Skeletal muscle satellite cell (primary cell): ENCODE measurements at regions not wholly inside any gene's neighbourhood (a gene's known extent, or its start where the extent isn't known, plus 50 kb on each side); places are given as distances from the start of the nearest gene placed in this dataset.
"Not testable (repeated sequence)": the region's sequence is repeated elsewhere in the genome, so short reads cannot be mapped to it uniquely, and the experiment has no call there.

ENCODE experiments used
- H3K27me3 ChIP-seq: 2 replicates; pipeline ENCODE4 v1.7.0; 2013; ENCODE audit warnings: low read length; ENCODE audit not compliant: control insufficient read depth, insufficient read depth
- H3K36me3 ChIP-seq: 2 replicates; pipeline ENCODE4 v1.7.0; 2013; ENCODE audit warnings: mild to moderate bottlenecking, control low read depth, low read length; ENCODE audit not compliant: insufficient read depth
- H3K4me1 ChIP-seq: 2 replicates; pipeline ENCODE4 v1.7.0; 2013; ENCODE audit warnings: low read length; ENCODE audit not compliant: control insufficient read depth, insufficient read depth
- H3K4me2 ChIP-seq: 2 replicates; pipeline ENCODE4 v1.7.0; 2013; ENCODE audit warnings: mild to moderate bottlenecking, low read length
- H3K4me3 ChIP-seq: 2 replicates; pipeline ENCODE4 v1.7.0; 2013; ENCODE audit warnings: low read length
- H3K9ac ChIP-seq: 2 replicates; pipeline ENCODE4 v1.7.0; 2013; ENCODE audit warnings: mild to moderate bottlenecking, low read depth, low read length, moderate library complexity
- H3K9me3 ChIP-seq: replicated peaks from 2 replicates; pipeline ENCODE4 v1.7.0; 2013; ENCODE audit warnings: mild to moderate bottlenecking, control low read depth, low read length

DNA sequence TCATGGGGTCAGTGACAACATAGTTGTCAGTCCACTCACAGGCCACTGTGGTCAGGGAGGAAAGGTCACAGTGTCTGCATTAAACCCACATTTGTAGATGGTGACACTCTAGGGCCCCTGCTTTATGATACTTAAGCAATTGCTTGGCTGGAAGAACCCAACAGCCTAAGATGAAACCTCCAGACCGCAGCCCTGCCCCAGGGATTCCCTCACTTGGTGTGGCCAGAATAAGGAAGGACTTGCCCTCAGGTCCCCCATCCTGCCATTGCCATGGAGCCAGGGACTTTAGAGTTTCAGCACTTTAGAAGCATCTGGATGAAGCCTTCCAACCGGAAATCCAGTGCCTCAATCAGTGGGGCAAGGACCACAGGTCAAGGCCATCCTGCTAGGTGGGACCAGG lies 63.9 kb upstream of the LAPTM4A start:
- Histone ChIP-seq H3K4me2 (no peak overlapping the region), H3K9ac (no peak overlapping the region), H3K27me3 (peaks cover 3% of the 10 kb centered on the region), H3K4me1 (no peaks in the 10 kb centered on the region), H3K4me3 (no peak overlapping the region), H3K9me3 (no peaks in the 10 kb centered on the region), H3K36me3 (no peaks in the 10 kb centered on the region)

GRCh38 chr2:20113986-20114938 lies 62.8 kb upstream of the LAPTM4A start:
- Histone ChIP-seq H3K9me3 (no peaks in the 10 kb centered on the region), H3K4me2 (no peak overlapping the region), H3K9ac (no peak overlapping the region), H3K27me3 (peaks cover 4% of the 10 kb centered on the region), H3K4me3 (no peak overlapping the region), H3K4me1 (no peaks in the 10 kb centered on the region), H3K36me3 (no peaks in the 10 kb centered on the region)

- H3K27me3 ChIP-seq, result peaks cover 4% of the 10 kb centered on the region
- H3K4me2 ChIP-seq, result no peak overlapping the region
- no peak overlapping the region for H3K9ac ChIP-seq
- H3K36me3 ChIP-seq, result no peaks in the 10 kb centered on the region
- no peak overlapping the region for H3K4me3 ChIP-seq
- no peaks in the 10 kb centered on the region for H3K9me3 ChIP-seq
- no peaks in the 10 kb centered on the region for H3K4me1 ChIP-seq
These were observed 61.8 kb upstream of the LAPTM4A start for GRCh38 chr2:20113004-20113796.

GRCh38 chr2:20112361-20112760 lies 60.9 kb upstream of the LAPTM4A start:
- H3K27me3 ChIP-seq, H3K9ac ChIP-seq, H3K4me3 ChIP-seq, H3K4me1 ChIP-seq, H3K4me2 ChIP-seq, H3K9me3 ChIP-seq, H3K36me3 ChIP-seq: not testable (repeated sequence)

DNA sequence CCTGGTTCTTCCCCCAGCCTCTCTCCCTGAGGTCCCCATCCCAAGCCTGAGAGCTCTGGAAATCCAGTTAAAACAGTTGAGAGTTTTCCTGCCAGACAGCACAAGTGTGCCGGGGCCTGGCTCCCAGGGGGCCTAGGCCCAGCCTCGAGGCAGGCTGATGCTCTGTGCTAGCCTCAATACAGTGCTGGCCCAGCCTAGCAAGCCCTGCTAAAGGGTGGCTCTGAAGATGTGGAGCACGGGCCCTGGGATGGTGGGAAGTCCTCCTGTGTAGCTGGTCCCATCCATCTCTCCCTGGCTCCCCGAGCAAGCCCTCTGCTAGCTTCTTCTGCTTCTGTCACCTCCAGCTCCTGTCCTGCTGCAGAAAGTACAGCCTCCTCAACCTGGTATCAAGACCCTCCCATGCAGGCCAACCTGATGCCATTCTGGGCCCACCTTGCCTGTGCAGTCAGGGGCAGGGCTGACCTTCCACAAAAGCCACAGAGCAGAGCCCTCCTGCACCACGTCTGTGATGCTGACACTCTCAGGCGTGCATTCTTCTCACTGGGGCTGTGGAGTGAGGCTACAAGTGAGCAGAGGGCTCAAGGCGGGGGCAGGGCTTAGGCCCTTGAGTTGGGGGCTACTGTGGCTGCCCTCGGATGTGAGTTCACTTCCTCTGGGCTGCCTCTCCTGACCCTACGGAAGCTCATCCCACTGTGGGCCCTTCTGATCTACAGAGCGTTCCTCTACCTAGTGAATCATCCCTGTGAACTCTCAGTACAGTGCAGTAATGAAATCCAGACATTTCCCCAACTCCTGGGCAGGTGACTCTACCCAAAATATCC lies 60.1 kb upstream of the LAPTM4A start:
- H3K4me3 ChIP-seq, result no peak overlapping the region
- H3K36me3 ChIP-seq, result no peaks in the 10 kb centered on the region
- peaks cover 4% of the 10 kb centered on the region for H3K27me3 ChIP-seq
- H3K4me2 ChIP-seq, result no peak overlapping the region
- no peaks in the 10 kb centered on the region for H3K9me3 ChIP-seq
- no peak overlapping the region for H3K9ac ChIP-seq
- H3K4me1 ChIP-seq, result no peaks in the 10 kb centered on the region

- H3K27me3 ChIP-seq, result peaks cover 4% of the 10 kb centered on the region
- no peaks in the 10 kb centered on the region for H3K36me3 ChIP-seq
These were observed 59.4 kb upstream of the LAPTM4A start for GRCh38 chr2:20110876-20111275.

GRCh38 chr2:20110383-20110782 lies 59.0 kb upstream of the LAPTM4A start:
- no peaks in the 10 kb centered on the region for H3K9me3 ChIP-seq
- H3K9ac ChIP-seq, result no peak overlapping the region
- H3K27me3 ChIP-seq, result peaks cover 9% of the 10 kb centered on the region
- no peak overlapping the region for H3K4me3 ChIP-seq
- no peaks in the 10 kb centered on the region for H3K4me1 ChIP-seq
- H3K36me3 ChIP-seq, result no peaks in the 10 kb centered on the region
- H3K4me2 ChIP-seq, result no peak overlapping the region

More at GRCh38 chr2:20110876-20111275, 59.4 kb upstream of the LAPTM4A start:
- H3K9me3 ChIP-seq, result no peaks in the 10 kb centered on the region
- H3K4me2 ChIP-seq, result no peak overlapping the region
- no peak overlapping the region for H3K9ac ChIP-seq
- H3K4me1 ChIP-seq, result no peaks in the 10 kb centered on the region
- H3K4me3 ChIP-seq, result no peak overlapping the region

GRCh38 chr2:20108655-20109396 lies 57.4 kb upstream of the LAPTM4A start:
- Histone ChIP-seq H3K4me3 (no peak overlapping the region), H3K4me1 (no peaks in the 10 kb centered on the region), H3K27me3 (peaks cover 9% of the 10 kb centered on the region), H3K9ac (no peak overlapping the region), H3K36me3 (no peaks in the 10 kb centered on the region), H3K4me2 (no peak overlapping the region), H3K9me3 (no peaks in the 10 kb centered on the region)

- Histone ChIP-seq H3K9me3 (no peaks in the 10 kb centered on the region), H3K36me3 (no peaks in the 10 kb centered on the region), H3K27me3 (peaks cover 9% of the 10 kb centered on the region), H3K4me2 (no peak overlapping the region), H3K4me1 (no peaks in the 10 kb centered on the region), H3K4me3 (no peak overlapping the region), H3K9ac (no peak overlapping the region)
These were observed 56.3 kb upstream of the LAPTM4A start for GRCh38 chr2:20107776-20108175.

- H3K9me3 ChIP-seq, result no peaks in the 10 kb centered on the region
- peaks cover 9% of the 10 kb centered on the region for H3K27me3 ChIP-seq
- H3K4me1 ChIP-seq, result no peaks in the 10 kb centered on the region
- H3K4me2 ChIP-seq, result no peak overlapping the region
- no peak overlapping the region for H3K4me3 ChIP-seq
- H3K36me3 ChIP-seq, result no peaks in the 10 kb centered on the region
- H3K9ac ChIP-seq, result no peak overlapping the region
These were observed 55.9 kb upstream of the LAPTM4A start for GRCh38 chr2:20107352-20107751.
